Fibroblast of skin of left quadriceps (primary cell): ENCODE measurements at regions not wholly inside any gene's neighbourhood (a gene's known extent, or its start where the extent isn't known, plus 50 kb on each side); places are given as distances from the start of the nearest gene placed in this dataset.

Source experiments
- DNase-seq, 2 experiments: peaks; one replicate each; pipeline ENCODE4 v3.0.0-alpha.2; 2013; ENCODE audit warnings: low read depth in 2 of 2

DNA sequence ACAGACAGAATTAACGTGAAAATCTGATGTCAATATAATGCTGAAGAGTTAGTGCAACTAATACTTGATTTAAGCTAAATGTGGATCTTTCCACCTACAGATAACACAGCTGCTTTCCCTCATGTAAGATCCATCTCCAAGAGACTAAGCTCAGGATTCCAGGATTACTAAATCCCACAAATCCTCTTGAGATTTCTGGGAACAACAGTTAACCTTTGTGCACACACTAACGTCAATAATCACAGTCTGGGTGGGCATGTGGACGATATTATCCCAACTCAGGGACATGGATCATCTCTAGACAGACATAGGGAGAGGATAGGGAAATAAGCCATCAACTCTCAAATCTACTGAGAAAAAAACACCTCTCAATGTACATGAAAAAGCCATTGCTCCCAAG is 432.6 kb downstream of the SATB2 start:
- no peak for DNase-seq

DNA sequence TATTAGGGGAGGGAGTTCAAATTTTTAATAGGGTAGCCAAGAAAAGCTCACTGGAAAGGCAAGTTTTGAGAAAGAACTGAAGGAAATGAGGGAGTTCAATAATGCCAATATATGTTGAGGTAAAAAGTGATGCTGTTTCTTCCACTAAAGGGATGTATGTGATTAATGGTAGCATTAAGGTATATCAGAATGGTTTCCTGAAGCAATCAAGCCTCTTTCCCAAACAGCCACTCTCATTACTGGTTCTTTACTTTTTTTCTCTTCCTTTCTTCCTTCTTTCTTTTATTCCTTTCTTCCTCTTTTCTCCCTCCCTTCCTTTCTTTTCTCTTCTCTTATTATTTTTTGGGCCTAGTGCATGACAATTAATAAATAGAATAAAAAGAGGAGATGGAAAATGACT is 433.5 kb downstream of the SATB2 start:
- DNase-seq = no peak

DNA sequence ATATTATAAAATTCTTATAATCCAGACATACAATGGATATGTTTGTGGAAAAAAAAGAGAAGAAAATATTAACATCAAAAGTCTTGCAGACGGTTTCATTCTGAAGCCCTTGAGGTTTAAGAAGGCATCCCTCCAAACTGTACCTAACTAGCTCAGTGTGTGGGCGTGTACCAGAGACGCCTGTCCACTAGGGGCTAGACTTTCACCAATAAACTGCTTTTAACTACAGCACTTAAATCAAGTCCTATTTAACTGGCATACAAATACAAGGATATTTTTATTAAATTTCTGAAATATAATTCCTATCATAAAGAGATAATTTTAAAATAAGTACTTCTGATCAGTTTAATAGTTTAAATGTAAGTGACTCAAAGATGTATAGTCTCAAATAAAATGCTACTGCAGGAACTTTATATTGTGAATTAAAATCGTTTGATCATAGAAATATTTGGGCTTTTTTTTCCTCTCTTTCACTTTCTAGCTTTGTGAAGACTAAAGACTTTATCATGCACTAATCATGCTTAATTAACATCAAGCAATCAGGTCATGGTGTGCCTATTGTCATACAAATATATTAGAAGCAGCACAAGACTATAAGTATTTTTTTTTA is 437.7 kb downstream of the SATB2 start:
- DNase-seq = peak; percentile 9 to 13

DNA sequence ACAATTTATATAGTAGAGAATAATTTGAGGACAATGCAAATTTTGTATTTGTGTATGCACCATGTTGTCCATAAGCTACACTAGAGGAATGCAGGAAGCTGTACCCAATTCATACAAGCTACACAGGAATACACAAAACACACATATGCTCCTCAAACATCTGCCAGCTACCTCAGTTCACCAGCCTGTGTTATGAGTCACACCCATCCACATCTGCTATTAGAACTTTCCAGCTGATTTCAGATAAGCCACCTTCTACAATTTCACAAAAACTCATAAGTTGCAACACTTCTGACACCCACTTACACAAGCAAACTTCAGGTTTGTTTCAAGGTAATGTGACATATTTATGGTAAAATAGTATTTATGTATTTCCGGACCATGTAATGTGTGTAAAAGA is 438.9 kb downstream of the SATB2 start:
- DNase-seq = peak; percentile 1 to 6

DNA sequence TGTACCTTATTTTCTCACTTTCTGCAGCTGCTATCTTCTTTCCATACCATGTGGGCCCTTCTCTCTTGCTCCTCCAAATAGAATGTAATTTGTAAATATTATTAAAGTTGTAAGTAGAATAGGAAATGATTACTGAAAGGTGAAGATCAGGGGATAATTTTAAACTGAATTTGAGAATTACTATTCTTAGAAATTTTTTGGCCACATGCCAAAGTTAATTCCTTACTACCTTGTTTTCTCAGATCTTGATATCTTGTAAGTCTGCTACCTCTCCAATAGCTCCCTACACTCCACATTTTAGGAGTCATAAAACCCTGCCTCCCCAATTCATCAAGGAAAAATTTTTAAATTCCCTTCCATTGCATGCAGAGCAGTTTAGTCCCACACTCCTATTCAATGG is 442.7 kb downstream of the SATB2 start:
- DNase-seq = no peak

DNA sequence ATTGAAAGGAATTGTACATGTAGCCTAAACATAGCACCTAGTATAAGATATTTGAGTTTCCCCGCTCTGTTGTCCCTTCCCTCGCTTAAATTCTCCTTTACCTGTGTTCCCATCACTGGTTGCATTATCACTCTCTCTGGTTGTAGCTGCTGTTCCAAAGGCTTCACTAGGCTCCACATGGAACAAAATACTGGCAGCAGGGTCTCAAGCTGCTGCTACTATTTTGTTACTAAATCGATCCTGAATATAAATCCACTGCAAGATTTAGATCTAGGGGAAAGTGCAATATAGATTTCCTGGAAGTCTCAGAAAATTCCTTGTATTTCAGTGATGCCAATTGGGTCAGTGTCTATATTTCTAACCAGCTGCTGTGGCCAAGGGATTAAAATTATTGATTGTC is 443.5 kb downstream of the SATB2 start:
- DNase-seq = no peak

DNA sequence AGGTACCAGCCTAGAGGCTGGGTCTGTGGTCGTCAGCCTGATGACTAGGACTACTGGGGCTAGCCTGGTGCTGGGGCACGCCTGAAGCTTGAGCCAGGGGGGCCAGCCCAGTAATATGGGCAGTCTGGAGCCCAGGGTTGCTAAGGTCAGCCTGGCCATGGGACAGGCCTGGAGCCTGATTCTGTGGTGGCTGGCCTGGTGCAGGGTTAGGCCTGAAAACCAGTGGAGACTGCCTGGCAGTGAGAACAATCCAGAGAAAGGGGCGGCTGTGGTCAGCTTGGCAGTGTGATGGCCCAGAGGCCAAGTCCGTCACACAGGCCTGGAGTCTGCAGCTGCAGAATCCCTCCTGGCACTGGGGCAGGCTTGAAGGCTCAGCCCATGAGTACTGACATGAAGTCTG is 445.8 kb downstream of the SATB2 start:
- DNase-seq = no peak

DNA sequence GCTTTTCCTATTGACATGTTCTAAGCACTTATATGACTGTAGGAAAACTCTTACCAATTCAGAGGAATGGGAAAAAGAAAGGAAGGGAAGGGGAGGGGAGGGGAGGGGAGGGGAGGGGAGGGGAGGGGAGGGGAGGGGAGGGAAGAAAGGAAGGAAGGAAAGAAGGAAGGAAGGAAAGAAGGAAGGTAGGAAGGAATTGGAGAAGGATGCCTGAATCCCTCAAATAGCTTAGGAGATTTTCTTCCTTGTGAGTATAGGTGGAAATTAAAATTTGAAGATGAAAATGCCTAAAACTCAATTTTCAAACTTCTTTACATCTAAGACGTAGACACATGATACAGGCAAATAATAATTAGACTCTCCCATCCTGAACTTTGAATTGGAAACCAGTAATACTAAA is 463.1 kb downstream of the SATB2 start:
- DNase-seq = no peak

DNA sequence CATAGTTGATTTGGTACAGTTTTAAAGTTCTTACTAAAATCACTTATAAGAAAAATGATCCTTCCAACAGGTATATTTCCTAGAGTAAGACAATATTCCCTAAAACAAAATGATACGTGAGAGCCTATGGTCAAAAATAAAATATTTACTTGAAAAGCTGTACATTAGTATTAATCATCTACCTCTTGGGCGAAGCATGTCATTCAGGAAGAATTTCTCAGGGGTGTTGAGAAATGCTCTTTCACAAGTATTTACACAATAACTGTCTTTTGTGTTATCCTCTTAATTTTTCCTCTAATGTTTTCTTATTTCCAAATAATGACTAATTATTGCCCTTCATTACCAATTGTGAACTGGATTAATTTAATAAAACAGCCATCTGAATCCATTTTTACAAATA is 466.3 kb downstream of the SATB2 start:
- DNase-seq = no peak

DNA sequence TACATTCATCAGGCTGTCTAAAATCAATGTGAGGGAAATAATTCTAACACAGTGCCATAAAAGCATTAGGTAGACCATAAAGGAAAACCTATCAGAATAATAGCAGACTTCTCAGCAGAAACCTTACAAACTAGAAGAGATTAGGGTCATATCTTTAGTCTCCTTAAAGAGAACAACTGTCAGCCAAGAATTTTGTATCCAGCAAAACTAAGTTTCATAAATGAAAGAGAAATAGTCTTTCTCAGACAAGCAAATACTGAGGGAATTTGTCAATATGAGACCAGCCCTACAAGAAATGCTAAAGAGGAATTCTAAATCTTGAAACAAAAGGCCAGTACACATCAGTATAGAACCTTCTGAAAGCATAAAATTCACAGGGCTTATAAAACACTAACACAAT is 482.0 kb downstream of the SATB2 start:
- no peak for DNase-seq

DNA sequence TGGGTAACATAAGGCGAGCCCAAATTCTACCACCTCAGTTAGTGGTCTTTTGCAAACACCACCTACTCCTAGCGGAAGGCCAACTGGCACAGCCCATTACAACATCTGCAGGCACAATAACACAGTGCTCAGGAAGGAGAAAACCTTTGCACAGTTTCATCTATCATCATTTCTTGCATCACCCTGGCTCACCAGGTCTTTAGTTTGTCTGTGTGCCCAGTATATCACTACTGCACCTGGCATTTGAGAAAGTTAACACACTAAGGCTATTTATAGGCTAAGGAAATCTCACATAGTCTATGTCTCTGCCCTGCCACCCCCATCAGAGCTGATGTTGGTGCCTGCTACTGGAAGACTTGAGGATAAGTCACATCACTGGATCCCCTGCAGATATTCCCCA is 484.0 kb downstream of the SATB2 start:
- DNase-seq = no peak

DNA sequence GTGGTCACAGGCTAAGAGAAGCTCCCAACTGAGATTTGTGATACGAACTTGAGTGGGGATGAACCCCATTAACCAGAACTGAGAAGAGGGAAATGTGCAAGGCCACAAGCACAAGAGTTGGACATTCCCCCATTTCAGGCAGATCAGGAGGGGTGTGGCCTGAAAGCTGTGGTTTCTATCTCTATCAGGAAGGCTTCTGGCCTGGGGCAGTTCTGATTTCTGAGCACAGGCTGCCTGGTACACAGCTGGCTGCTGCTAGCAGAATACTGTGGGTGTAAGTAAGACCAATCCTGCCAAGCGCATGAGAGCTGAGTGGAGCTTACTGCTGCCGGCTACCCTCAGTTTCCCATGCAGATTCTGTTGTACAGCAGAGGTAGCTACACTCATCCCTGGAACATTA is 484.6 kb downstream of the SATB2 start:
- DNase-seq = no peak

DNA sequence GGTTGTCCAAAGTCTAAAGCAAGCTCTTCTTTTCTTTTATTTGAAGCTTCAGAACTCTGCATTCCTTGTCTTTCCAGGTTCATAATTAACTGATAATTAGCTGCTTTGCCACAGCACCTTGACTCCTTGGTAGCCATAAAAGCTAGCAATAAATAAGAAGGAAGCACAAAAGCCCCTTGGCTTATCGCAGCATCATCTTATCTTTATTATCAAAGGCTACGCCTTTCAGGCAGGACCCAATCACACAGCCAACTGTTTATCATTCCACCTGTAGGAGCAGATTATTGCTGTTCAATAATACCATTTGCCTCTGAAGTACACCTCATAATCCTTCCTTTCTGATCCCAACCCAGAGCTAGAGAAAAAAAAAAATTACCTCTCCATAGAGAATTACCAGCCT is 489.2 kb downstream of the SATB2 start:
- no peak for DNase-seq

DNA sequence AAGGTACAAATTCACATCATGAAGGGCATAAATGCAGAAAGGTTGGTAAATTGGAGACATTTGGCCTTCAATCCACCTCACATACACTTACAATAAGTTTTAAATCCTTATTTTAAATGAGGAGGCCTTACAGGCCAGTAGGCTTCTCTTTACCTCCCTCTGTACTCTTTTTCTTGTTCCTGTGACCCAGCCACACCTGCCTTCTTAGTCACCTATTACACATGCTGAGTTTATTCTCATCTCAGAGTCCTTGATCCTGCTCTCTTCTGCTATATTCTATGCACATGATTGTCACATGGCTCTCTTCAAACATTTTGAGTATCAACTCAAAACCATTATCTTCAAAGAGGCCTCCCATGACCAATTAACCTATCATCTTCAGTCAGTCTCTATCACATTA is 491.5 kb downstream of the SATB2 start:
- DNase-seq = no peak

DNA sequence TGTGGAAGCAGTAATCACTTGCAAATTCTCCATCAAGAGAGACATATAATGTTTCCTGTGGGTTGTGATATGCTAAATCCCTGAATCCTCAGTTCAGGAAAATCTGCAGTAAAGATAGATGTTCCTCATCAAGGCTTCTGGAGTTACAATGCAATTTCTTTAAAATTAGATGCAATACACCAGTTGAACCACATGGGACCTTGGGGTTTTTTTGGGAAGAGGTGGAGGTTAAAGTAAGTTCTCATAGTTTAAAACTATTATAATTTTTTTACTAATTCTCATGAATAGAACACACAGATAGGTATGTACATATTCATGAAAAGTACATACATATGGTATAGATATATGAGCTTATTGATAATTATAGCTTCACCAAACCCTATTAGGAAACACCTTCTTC is 496.2 kb downstream of the SATB2 start:
- DNase-seq = no peak

DNA sequence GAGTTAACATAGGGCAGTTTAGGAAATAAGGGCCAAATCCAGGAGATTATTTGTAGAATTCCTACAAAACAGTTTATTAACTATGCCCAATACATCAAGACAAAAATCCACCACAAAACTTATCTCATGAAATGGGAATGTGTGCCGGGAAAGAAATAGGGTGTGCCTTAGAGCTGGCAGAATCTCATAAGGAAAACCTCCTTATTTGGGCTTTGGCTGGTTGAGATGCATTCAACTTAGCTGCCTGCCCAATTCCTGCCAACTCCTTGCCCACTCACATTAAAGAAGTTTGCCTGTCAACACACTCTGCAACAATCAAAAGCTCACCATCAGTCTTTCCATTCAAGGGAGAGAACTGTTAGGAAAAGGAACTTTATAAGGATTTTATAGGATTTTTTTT is 500.6 kb downstream of the SATB2 start:
- no peak for DNase-seq

DNA sequence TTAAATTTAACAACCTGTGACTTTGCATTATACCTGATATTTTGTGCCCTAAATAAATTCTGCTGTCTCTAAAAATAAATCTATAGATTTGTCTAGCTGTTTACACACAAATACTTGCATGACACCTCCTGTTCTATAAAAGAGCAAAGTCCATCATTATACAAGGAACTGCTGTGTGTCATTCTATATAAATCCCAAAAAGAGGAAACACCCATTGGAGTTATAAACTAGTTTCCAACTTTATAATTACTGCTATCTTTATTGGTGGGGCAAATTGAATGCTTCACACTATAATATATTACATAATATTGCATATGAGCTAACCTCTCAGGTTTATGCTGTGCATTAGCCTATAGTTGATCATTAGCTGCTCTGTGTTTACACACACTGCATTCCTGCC is 504.4 kb downstream of the SATB2 start:
- DNase-seq = no peak

DNA sequence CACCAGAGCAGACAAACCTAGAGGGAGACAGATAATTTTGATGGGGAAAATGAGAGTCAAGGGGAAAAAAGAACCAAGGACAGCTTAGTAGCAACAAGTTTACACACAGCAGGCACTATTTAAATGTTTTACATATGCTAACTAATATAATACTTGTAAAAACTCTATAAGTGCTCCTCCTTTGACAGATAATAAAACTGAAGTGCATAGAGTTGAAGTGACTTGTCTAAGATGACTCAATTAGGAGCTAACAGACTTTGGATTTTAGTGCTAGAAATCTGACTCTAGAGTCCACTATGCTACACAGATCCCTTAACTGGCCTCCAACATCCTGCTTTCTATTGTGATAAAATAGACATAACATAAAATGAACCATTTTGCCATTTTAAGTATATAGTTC is 506.9 kb downstream of the SATB2 start:
- no peak for DNase-seq

DNA sequence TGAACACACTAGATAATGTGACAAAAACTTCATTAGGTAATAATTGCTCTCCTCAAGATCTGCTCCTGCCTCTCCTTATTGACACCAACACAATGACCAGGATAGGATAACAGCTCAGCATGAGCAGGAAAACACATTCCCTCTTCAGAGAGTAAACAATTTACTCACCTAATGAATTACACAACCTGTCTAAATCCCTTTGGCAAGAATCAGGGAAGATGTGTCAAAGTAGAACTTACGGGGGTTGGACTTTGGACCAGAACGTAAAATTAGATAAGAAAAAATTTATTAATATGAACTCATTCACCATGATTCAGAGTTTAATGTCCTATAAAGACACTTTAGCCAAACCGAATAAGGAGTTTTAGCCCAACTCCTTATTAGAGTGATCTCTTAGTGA is 512.2 kb downstream of the SATB2 start:
- no peak for DNase-seq

DNA sequence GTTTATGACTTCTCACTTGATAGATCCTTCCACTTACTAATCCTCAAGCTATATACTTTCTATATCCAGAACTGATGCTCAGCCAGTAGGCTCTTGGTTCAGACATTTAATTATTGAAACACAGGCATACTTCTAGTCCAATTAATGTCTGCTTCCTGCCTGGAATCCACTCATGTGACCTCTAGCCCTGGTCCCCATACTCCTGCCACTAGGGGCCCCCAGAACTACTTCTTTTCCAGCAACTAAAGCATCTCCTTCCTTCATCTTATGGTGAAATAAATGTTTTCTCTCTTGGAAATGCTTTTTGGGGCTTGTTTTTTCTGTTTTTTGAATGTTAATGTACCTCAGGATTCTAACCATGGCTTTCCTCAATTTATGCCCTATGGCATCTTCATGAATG is 527.6 kb downstream of the SATB2 start:
- no peak for DNase-seq

DNA sequence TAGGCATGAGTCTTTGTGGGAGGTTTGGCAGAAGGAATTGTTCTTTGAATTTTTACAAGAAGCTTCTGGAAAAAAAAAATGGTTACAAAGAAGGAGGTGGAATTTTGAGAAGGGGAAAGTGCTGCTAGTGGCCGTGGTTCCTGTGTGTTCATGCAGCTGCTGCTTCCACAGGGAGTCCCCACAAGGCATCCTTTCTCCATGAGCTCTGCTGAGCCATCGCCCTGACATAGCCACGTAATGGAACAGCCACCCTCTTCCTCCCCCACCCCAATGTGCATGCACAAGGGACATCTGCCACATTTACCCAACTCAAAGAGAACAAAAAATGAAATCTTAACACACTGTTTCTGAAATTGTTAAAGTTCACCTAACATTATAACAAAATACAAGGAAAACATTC is 529.7 kb downstream of the SATB2 start:
- DNase-seq = no peak

DNA sequence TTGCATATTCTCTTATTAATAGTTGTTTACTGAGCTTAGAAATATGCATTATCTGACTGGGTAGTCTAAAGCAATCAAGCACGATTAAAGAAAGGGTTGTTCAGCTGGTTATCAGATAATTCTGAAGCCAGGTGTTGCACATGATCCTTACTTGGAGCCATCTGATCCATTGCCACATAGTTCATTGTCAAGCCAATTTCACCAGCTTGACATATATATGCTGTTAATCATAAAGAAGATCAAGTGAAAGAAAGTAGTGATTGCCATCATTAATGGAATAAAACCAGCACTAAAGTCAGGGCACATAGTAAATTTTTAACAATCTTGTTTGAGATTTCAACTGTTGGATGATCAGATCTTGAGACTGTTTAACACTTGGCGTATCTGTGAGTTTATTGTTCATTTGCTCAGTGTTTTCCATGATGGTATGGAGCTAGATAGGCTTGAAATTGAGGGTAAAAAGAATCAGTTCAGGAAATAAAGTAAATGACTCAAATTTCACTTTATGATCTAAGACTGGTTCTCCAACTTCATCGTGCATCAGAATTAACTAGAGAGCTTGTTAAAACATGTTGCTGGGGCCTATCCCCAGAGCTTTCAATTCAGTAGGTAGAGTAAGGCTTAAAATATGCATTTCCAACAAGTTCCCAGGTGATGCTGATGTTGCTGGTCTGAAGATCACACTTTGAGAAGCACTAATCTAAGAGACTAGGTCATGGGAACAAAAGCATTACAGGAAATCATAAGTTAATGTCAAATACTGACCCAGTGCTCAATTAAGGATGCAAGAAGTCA is 539.6 kb downstream of the SATB2 start:
- no peak for DNase-seq

DNA sequence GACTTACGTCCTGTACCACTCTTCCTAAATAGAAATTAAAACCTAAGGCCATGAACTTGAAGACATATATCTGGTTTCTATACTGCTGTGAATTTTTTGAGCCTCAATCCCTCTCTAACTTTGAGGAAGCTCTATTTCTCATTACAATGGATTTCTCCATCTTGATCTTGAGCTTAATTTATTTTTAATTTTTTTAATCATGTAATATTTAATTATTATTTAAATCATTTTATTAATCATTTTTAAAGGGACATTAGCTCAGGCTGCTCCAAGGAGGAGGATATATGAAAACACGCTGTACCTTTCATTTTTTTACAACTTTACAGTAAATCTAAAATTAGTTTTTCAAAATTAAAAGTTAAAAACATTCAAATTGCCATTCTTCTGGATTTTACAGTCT is 540.5 kb downstream of the SATB2 start:
- no peak for DNase-seq

DNA sequence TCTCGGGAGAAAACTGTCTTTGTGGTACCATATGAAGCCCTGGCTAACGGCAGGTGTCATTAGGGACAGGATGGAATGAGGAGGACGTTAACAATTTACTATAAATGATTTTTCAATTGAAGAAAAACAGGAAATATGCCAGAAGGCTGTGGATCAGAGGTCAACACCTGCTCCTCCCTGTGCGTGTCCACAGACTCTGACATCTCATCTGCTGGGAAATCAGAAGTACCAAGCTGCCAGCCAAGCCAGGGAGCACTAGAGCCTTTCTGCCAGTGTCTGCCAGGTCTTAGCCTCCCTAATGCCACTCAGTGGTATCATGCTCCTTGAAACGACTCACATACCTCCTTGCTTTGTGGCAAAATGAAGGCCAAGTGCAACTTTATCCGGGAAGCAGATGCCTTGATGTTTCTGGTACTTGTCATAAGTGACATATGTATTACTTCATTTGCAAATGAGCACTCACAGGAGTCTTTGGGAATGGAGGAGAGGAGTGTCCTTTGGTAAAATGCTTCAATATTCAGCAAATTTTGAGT is 541.1 kb downstream of the SATB2 start:
- no peak for DNase-seq
